Kidney epithelial cell (primary cell): ENCODE measurements at regions not wholly inside any gene's neighbourhood (a gene's known extent, or its start where the extent isn't known, plus 50 kb on each side); places are given as distances from the start of the nearest gene placed in this dataset.

Experiments
- DNase-seq: peaks from one replicate; pipeline ENCODE4 v3.0.0-alpha.2; 2010; ENCODE audit warnings: low read depth
- H3K27me3 ChIP-seq: 2 replicates; pipeline ENCODE4 v1.6.0; 2011; ENCODE audit warnings: low read length; ENCODE audit not compliant: control insufficient read depth, insufficient read depth
- H3K36me3 ChIP-seq: 2 replicates; pipeline ENCODE4 v1.5.1; 2011; ENCODE audit warnings: low read length; ENCODE audit not compliant: control insufficient read depth, insufficient read depth
- H3K4me3 ChIP-seq: 2 replicates; pipeline ENCODE4 v1.5.1; 2011; ENCODE audit warnings: low read depth, mild to moderate bottlenecking, control low read depth, low read length
- CTCF ChIP-seq: IDR thresholded peaks from 2 replicates; pipeline ENCODE4 v1.5.1; 2011; ENCODE audit warnings: mild to moderate bottlenecking, moderate library complexity, low read length, control low read depth, inconsistent platforms; ENCODE audit not compliant: insufficient read depth, poor library complexity, severe bottlenecking

- no peak for DNase-seq
- TF ChIP-seq CTCF: no peak
- H3K27me3 ChIP-seq: no peaks in the 10 kb centered on the region
- no peaks in the 10 kb centered on the region for H3K36me3 ChIP-seq
- H3K4me3 ChIP-seq: no peak overlapping the region
These were observed 71.9 kb upstream of the LPP start for GRCh38 chr3:188082031-188082430.

- H3K27me3 ChIP-seq: no peaks in the 10 kb centered on the region
- no peak overlapping the region for H3K4me3 ChIP-seq
- no peaks in the 10 kb centered on the region for H3K36me3 ChIP-seq
- DNase-seq: no peak
- no peak for TF ChIP-seq CTCF
These were observed 71.5 kb upstream of the LPP start for GRCh38 chr3:188082450-188082849.

GRCh38 chr3:188083011-188083410, 70.9 kb upstream of the LPP start:
- no peak for TF ChIP-seq CTCF
- Histone ChIP-seq H3K4me3 (no peak overlapping the region), H3K27me3 (no peaks in the 10 kb centered on the region), H3K36me3 (no peaks in the 10 kb centered on the region)
- no peak for DNase-seq

GRCh38 chr3:188084752-188085583, 69.0 kb upstream of the LPP start:
- Histone ChIP-seq H3K27me3 (no peaks in the 10 kb centered on the region), H3K4me3 (no peak overlapping the region), H3K36me3 (no peaks in the 10 kb centered on the region)
- TF ChIP-seq CTCF: no peak
- no peak for DNase-seq

GRCh38 chr3:188085584-188086560, 68.1 kb upstream of the LPP start:
- no peaks in the 10 kb centered on the region for H3K36me3 ChIP-seq
- H3K27me3 ChIP-seq: no peaks in the 10 kb centered on the region
- H3K4me3 ChIP-seq: no peak overlapping the region
- no peak for TF ChIP-seq CTCF
- no peak for DNase-seq
